Heart right ventricle (tissue), 16 donors: ENCODE measurements at regions not wholly inside any gene's neighbourhood (a gene's known extent, or its start where the extent isn't known, plus 50 kb on each side); places are given as distances from the start of the nearest gene placed in this dataset.

Source experiments
- ATAC-seq, 8 donors: fragments of 200-7000 bp; cut with Tn5 transposase; one replicate each; pipeline ENCODE4 v1.9.1; 2020; ENCODE audit warnings: mild to moderate bottlenecking in 8 of 8, moderate library complexity in 8 of 8, moderate number of reproducible peaks in 1 of 8
- DNase-seq, 2 donors: peaks; one replicate each; pipeline ENCODE4 v3.0.0-alpha.2; 2020
- H3K27ac ChIP-seq, 10 donors: fragments of 200-600 bp; sonication (generic) in 2 of 10; one replicate each; pipeline versions ENCODE4 v1.5.0 to v1.8.0; 2020 to 2022; ENCODE audit warnings: mild to moderate bottlenecking in 3 of 10
- H3K27me3 ChIP-seq, 7 donors: fragments of 200-600 bp; one replicate each; pipeline ENCODE4 v1.8.0; 2021 to 2022; ENCODE audit warnings: mild to moderate bottlenecking in 2 of 7
- H3K36me3 ChIP-seq, 9 donors: fragments of 200-600 bp; sonication (generic) in 1 of 9; one replicate each; pipeline versions ENCODE4 v1.5.0 to v1.8.0; 2020 to 2022; ENCODE audit warnings: mild to moderate bottlenecking in 2 of 9
- H3K4me1 ChIP-seq, 9 donors: fragments of 200-600 bp; sonication (generic) in 1 of 9; one replicate each; pipeline versions ENCODE4 v1.5.0 to v1.8.0; 2020 to 2022; ENCODE audit warnings: mild to moderate bottlenecking in 4 of 9
- H3K4me3 ChIP-seq, 10 donors: fragments of 200-600 bp; sonication (generic) in 2 of 10; one replicate each; pipeline versions ENCODE4 v1.5.0 to v1.8.0; 2020 to 2022; ENCODE audit warnings: mild to moderate bottlenecking in 7 of 10, moderate library complexity in 2 of 10
- H3K9me3 ChIP-seq, 11 donors: fragments of 200-600 bp in 10 of 11; sonication (generic) in 2 of 11; one replicate each; pipeline versions ENCODE4 v1.5.0 to v1.8.0; 2013 to 2022; ENCODE audit warnings: mild to moderate bottlenecking in 2 of 11, control low read depth in 1 of 11, moderate library complexity in 1 of 11
- CTCF ChIP-seq, 9 donors: fragments of 200-600 bp; sonication (generic) in 2 of 9; IDR thresholded peaks; one replicate each; pipeline versions ENCODE4 v1.5.0 to v1.8.0; 2021 to 2022; ENCODE audit warnings: antibody characterized with exemption in 9 of 9, mild to moderate bottlenecking in 5 of 9, moderate library complexity in 1 of 9
- WGBS, 2 donors: extraction: QIAGEN DNeasy Blood & Tissue Kit; methylation state at CpG; one replicate each; pipeline ENCODE4 v1.1.7; 2013; ENCODE audit warnings: inconsistent platforms in 1 of 2; 5-methylcytosine and 5-hydroxymethylcytosine counted together
- intact Hi-C, 10 donors: fragments of 100-400 bp; cut with DNase I; formaldehyde crosslinking; loops; one replicate each; pipeline versions ENCODE4 v1.11.1 to v1.14.2; 2022
- donor health status: Arrhythmogenic right ventricular cardiomyopathy.
- donor health status: ischemic (EF 13 %, LVEDD 7.1; RV severe dilation, severe dysfunction).
- donor health status: healthy with polysubstance abuse.
- donor health status: DM: no; HTN: yes; CAD: no.
- donor health status: DM: no; HTN: no; CAD: no.
- donor health status: ischemic (EF 25% LVEDD 6.9; RV normal size, moderate dysfunction).
- donor health status: ischemic (EF 25% LVEDD 5.7; RV mildly dilated, moderate dysfunction).
- donor health status: healthy.
- donor health status: DM: yes; HTN: yes; CAD: no.
- donor health status: Ischemic cardiomyopathy.
- donor health status: ischemic (EF 35%, LVEDD 5.7; RV mildly dilated, moderate dysfunction).
- donor health status: nonischemic (EF 11% LVEDD 7.7; RV severe dilation, severe dysfunction).
- donor health status: DM: yes; HTN: yes; CAD: no.
- donor health status: PGD.
- donor health status: ischemic (EF 29% LVEDD 5.4; RV normal size, mild dysfunction).
- donor health status: nonischemic (EF 23%, LVEDD 6.1; RV moderate dilation, normal function).

GRCh38 chr2:128368437-128369107 is 49.9 kb upstream of the HS6ST1 start:
- ATAC-seq (no peak), DNase-seq (no peak)
- Histone ChIP-seq H3K4me3 (no peak overlapping the region), H3K36me3 (no peaks in the 10 kb centered on the region), H3K4me1 (peaks cover 0 to 5% (median 0%) of the 10 kb centered on the region in 9 donors), H3K27ac (no peak overlapping the region), H3K27me3 (no peaks in the 10 kb centered on the region), H3K9me3 (no peaks in the 10 kb centered on the region)
- WGBS, 2 donors, result 96% methylated on average over 21 of the region's 21 CpGs
- intact Hi-C loops, result no loop called here
- no peak for TF ChIP-seq CTCF (IDR thresholded peaks at IDR 0.05)

GRCh38 chr2:128369108-128369555 is 50.5 kb upstream of the HS6ST1 start:
- TF ChIP-seq CTCF (IDR thresholded peaks at IDR 0.05), result no peak
- DNase-seq, result no peak
- Histone ChIP-seq H3K4me3 (no peak overlapping the region), H3K36me3 (no peaks in the 10 kb centered on the region), H3K9me3 (no peaks in the 10 kb centered on the region), H3K27me3 (no peaks in the 10 kb centered on the region), H3K4me1 (peaks cover 0 to 5% (median 0%) of the 10 kb centered on the region in 9 donors), H3K27ac (no peak overlapping the region)
- intact Hi-C loops, result no loop called here
- 66 to 76% methylated on average over 12 of the region's 12 CpGs for WGBS, 2 donors
- peak in 3 of 8 donors; percentile 9 to 71 (median 41) for ATAC-seq

GRCh38 chr2:128369602-128370467 is 51.2 kb upstream of the HS6ST1 start:
- Histone ChIP-seq H3K27me3 (no peaks in the 10 kb centered on the region), H3K4me1 (peaks cover 0 to 5% (median 0%) of the 10 kb centered on the region in 9 donors), H3K36me3 (no peaks in the 10 kb centered on the region), H3K9me3 (no peaks in the 10 kb centered on the region), H3K4me3 (no peak overlapping the region), H3K27ac (no peak overlapping the region)
- no peak for DNase-seq
- 72 to 75% methylated on average over 17 of the region's 17 CpGs for whole genome bisulfite sequencing, 2 donors
- TF ChIP-seq CTCF (IDR thresholded peaks at IDR 0.05), result no peak
- intact Hi-C loops, result no loop called here
- ATAC-seq, result no peak

- no peak overlapping the region for H3K27ac ChIP-seq
- TF ChIP-seq CTCF (IDR thresholded peaks at IDR 0.05), result no peak
- H3K4me1 ChIP-seq, result peaks cover 0 to 5% (median 0%) of the 10 kb centered on the region in 9 donors
- intact Hi-C loops, result no loop called here
- H3K4me3 ChIP-seq, result no peak overlapping the region
- WGBS, 2 donors, result 91 to 94% methylated on average over 27 of the region's 27 CpGs
- ATAC-seq (no peak), DNase-seq (no peak)
- no peaks in the 10 kb centered on the region for H3K9me3 ChIP-seq
- H3K36me3 ChIP-seq, result no peaks in the 10 kb centered on the region
- no peaks in the 10 kb centered on the region for H3K27me3 ChIP-seq
These were observed 52.0 kb upstream of the HS6ST1 start for GRCh38 chr2:128370468-128371247.
